Keratinocyte (primary cell): ENCODE measurements at regions not wholly inside any gene's neighbourhood (a gene's known extent, or its start where the extent isn't known, plus 50 kb on each side); places are given as distances from the start of the nearest gene placed in this dataset.

Experiments
- DNase-seq: peaks from one replicate; pipeline ENCODE4 v3.0.0-alpha.2; 2011; ENCODE audit warnings: low read depth, missing footprints, low spot score
- FAIRE-seq: peaks from 2 replicates; lab custom pipeline; 2011; peaks lifted over from hg19 to GRCh38; lab: Jason Lieb, UNC
- H2AFZ ChIP-seq: 2 replicates; pipeline ENCODE4 v1.6.0; 2012; ENCODE audit warnings: low read length, control low read depth, inconsistent platforms; ENCODE audit not compliant: control insufficient read depth
- H3K27ac ChIP-seq: 2 replicates; pipeline ENCODE4 v1.5.1; 2011; ENCODE audit warnings: low read length; ENCODE audit not compliant: control insufficient read depth, insufficient read depth
- H3K27me3 ChIP-seq: 3 replicates; pipeline ENCODE4 v1.6.0; 2011; ENCODE audit warnings: low read length; ENCODE audit not compliant: control insufficient read depth, insufficient read depth; ENCODE audit errors: extremely low read depth
- H3K36me3 ChIP-seq, 2 experiments: 2 replicates in 1 of 2; 3 replicates in 1 of 2; pipeline ENCODE4 v1.5.1; 2011; ENCODE audit warnings: low read length in 2 of 2, mild to moderate bottlenecking in 1 of 2; ENCODE audit not compliant: control insufficient read depth in 2 of 2, insufficient read depth in 2 of 2; ENCODE audit errors: extremely low read depth in 1 of 2
- H3K4me1 ChIP-seq: 3 replicates; pipeline ENCODE4 v1.5.1; 2011; ENCODE audit warnings: low read length; ENCODE audit not compliant: control insufficient read depth, insufficient read depth; ENCODE audit errors: extremely low read depth
- H3K4me2 ChIP-seq: 3 replicates; pipeline ENCODE4 v1.6.0; 2011; ENCODE audit warnings: low read depth, low read length; ENCODE audit not compliant: control insufficient read depth, insufficient read depth; ENCODE audit errors: extremely low read depth
- H3K4me3 ChIP-seq, 3 experiments: fragments of 200-600 bp in 1 of 3; sonication (generic) in 1 of 3; 2 replicates in 2 of 3; 3 replicates in 1 of 3; pipeline ENCODE4 v1.5.1; 2011 to 2016; ENCODE audit warnings: low read length in 3 of 3, mild to moderate bottlenecking in 3 of 3, control low read depth in 2 of 3, inconsistent platforms in 1 of 3, low read depth in 1 of 3, mixed read lengths in 1 of 3, mixed run types in 1 of 3, moderate library complexity in 1 of 3; ENCODE audit not compliant: control insufficient read depth in 2 of 3, insufficient read depth in 2 of 3; ENCODE audit errors: extremely low read depth in 1 of 3
- H3K79me2 ChIP-seq: 2 replicates; pipeline ENCODE4 v1.6.0; 2012; ENCODE audit warnings: low read length; ENCODE audit not compliant: control insufficient read depth, insufficient read depth
- H3K9ac ChIP-seq: 3 replicates; pipeline ENCODE4 v1.6.0; 2011; ENCODE audit warnings: low read length; ENCODE audit not compliant: control insufficient read depth, insufficient read depth; ENCODE audit errors: extremely low read depth
- H3K9me1 ChIP-seq: 3 replicates; pipeline ENCODE4 v1.6.0; 2011; ENCODE audit warnings: low read length; ENCODE audit not compliant: control insufficient read depth, insufficient read depth; ENCODE audit errors: extremely low read depth
- H3K9me3 ChIP-seq: 2 replicates; pipeline ENCODE4 v1.5.1; 2012; ENCODE audit warnings: low read depth, low read length; ENCODE audit not compliant: control insufficient read depth
- H4K20me1 ChIP-seq: 3 replicates; pipeline ENCODE4 v1.6.0; 2011; ENCODE audit warnings: low read length; ENCODE audit not compliant: control insufficient read depth, insufficient read depth; ENCODE audit errors: extremely low read depth
- EZH2 ChIP-seq: IDR thresholded peaks from one replicate; pipeline ENCODE4 v1.6.1; 2012; ENCODE audit warnings: inconsistent platforms, mild to moderate bottlenecking, low read length, moderate library complexity
- dilution Hi-C: fragments of 300-500 bp; cut with MboI; formaldehyde crosslinking; loops from one replicate; pipeline ENCODE4 v1.7.0; 2020; ENCODE audit warnings: low sequenced_read_pairs; ENCODE audit not compliant: extremely low pct_ligation_motif_present
- TF ChIP-seq, protein P1 (sequence below), 3 experiments: IDR thresholded peaks in 1 of 3; conservative IDR thresholded peaks in 1 of 3; optimal IDR thresholded peaks in 1 of 3; 2 replicates in 2 of 3; 3 replicates in 1 of 3; pipeline versions ENCODE3 to v1.5.1; 2011; ENCODE audit warnings: low read length in 3 of 3, mild to moderate bottlenecking in 3 of 3, moderate library complexity in 2 of 3, control low read depth in 1 of 3, inconsistent platforms in 1 of 3; ENCODE audit not compliant: insufficient read depth in 2 of 3; ENCODE audit errors: extremely low read depth in 1 of 3

DNA sequence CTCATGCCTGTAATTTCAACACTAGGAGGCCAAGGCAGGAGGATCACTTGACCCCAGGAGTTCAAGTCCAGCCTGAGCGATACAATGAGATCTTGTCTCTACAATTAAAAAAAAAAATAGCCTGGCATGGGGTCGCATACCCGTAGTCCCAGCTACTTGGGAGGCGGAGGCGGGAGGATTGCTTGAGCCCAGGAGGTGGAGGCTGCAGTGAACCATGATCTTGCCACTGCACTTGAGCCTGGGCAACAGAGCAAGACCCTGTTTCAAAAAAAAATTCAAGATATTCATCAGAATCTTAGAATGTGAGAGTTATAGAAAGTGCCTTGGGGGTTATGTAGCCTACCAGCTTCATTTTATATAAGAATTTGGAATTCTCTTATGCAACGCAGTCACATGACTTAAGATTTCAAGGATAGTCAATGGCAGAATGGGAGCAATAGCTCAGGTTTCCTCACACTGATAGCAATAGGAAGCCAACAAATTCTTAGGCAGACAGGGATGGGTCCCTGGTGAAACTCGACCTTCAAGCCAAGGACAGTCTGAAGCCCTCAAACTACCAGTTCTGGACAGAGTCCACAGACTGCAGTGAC is 462.5 kb downstream of the SETD4 start:
- no peaks in the 10 kb centered on the region for H3K9me1 ChIP-seq
- H3K9ac ChIP-seq = no peak overlapping the region
- H3K4me3 ChIP-seq = no peak overlapping the region
- no peak for FAIRE-seq
- H3K9me3 ChIP-seq = no peaks in the 10 kb centered on the region
- no peaks in the 10 kb centered on the region for H3K36me3 ChIP-seq
- dilution Hi-C loops = no loop called here
- H2AFZ ChIP-seq = no peak overlapping the region
- H4K20me1 ChIP-seq = no peaks in the 10 kb centered on the region
- TF ChIP-seq, protein P1, sequence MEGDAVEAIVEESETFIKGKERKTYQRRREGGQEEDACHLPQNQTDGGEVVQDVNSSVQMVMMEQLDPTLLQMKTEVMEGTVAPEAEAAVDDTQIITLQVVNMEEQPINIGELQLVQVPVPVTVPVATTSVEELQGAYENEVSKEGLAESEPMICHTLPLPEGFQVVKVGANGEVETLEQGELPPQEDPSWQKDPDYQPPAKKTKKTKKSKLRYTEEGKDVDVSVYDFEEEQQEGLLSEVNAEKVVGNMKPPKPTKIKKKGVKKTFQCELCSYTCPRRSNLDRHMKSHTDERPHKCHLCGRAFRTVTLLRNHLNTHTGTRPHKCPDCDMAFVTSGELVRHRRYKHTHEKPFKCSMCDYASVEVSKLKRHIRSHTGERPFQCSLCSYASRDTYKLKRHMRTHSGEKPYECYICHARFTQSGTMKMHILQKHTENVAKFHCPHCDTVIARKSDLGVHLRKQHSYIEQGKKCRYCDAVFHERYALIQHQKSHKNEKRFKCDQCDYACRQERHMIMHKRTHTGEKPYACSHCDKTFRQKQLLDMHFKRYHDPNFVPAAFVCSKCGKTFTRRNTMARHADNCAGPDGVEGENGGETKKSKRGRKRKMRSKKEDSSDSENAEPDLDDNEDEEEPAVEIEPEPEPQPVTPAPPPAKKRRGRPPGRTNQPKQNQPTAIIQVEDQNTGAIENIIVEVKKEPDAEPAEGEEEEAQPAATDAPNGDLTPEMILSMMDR (optimal IDR thresholded peaks at IDR 0.05 in 1 of 3, IDR thresholded peaks at IDR 0.05 in 1 of 3, conservative IDR thresholded peaks at IDR 0.05 in 1 of 3; ENCODE audit: extremely low read depth in 1 of 3, insufficient read depth in 2 of 3, low read length in 3 of 3) = no peak
- no peak for TF ChIP-seq EZH2
- H3K27me3 ChIP-seq = no peaks in the 10 kb centered on the region
- no peak overlapping the region for H3K4me2 ChIP-seq
- no peak overlapping the region for H3K27ac ChIP-seq
- peaks cover 8% of the 10 kb centered on the region for H3K4me1 ChIP-seq
- DNase-seq = no peak
- H3K79me2 ChIP-seq = no peaks in the 10 kb centered on the region

DNA sequence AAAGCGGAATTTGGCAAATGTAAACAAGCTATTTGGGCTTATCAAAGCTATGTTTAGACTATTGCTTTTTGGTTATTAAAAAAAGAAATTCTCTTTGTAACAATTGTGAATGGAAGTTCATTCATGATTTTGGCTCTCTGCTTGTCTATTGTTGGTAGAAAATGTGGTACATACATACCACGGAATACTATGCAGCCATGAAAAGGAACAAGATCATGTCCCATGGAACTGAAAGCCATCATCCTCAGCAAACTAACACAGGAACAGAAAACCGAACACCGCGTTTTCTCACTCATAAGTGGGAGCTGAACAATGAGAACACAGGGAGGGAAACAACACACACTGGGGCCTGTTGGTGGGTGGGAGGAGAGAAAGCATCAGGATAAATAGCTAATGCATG is 465.4 kb downstream of the SETD4 start:
- no peaks in the 10 kb centered on the region for H3K36me3 ChIP-seq
- H3K4me1 ChIP-seq = peaks cover 13% of the 10 kb centered on the region
- TF ChIP-seq, protein P1 (optimal IDR thresholded peaks at IDR 0.05 in 1 of 3, IDR thresholded peaks at IDR 0.05 in 1 of 3, conservative IDR thresholded peaks at IDR 0.05 in 1 of 3; ENCODE audit: extremely low read depth in 1 of 3, insufficient read depth in 2 of 3, low read length in 3 of 3) = no peak
- no peak for TF ChIP-seq EZH2
- H3K27ac ChIP-seq = no peak overlapping the region
- H3K4me3 ChIP-seq = no peak overlapping the region
- no peaks in the 10 kb centered on the region for H3K9me1 ChIP-seq
- H2AFZ ChIP-seq = no peak overlapping the region
- no peaks in the 10 kb centered on the region for H3K9me3 ChIP-seq
- DNase-seq (no peak), FAIRE-seq (no peak)
- dilution Hi-C loops = no loop called here
- H3K4me2 ChIP-seq = no peak overlapping the region
- H3K79me2 ChIP-seq = no peaks in the 10 kb centered on the region
- H3K27me3 ChIP-seq = no peaks in the 10 kb centered on the region
- no peak overlapping the region for H3K9ac ChIP-seq
- no peaks in the 10 kb centered on the region for H4K20me1 ChIP-seq
